ENCODE measurements at regions not wholly inside any gene's neighbourhood (a gene's known extent, or its start where the extent isn't known, plus 50 kb on each side); places are given as distances from the start of the nearest gene placed in this dataset.

GRCh38 chr15:93420050-93420452 is 331.0 kb upstream of the RGMA start:
- TF ChIP-seq EZH2 (IDR thresholded peaks at IDR 0.05) (no peak), POLR2AphosphoS5 (IDR thresholded peaks at IDR 0.05; ENCODE audit: borderline replicate concordance, low read depth, low read length) (no peak)

Data from SK-N-MC (cell line).